Activated naive CD8-positive, alpha-beta T cell treated with anti-CD3 and anti-CD28 coated beads, Interleukin-2, amount 10 ng/mL, durations not matched to agents 7 days and 5 days (primary cell): ENCODE measurements at regions not wholly inside any gene's neighbourhood (a gene's known extent, or its start where the extent isn't known, plus 50 kb on each side); places are given as distances from the start of the nearest gene placed in this dataset.
"Not testable (repeated sequence)": the region's sequence is repeated elsewhere in the genome, so short reads cannot be mapped to it uniquely, and the experiment has no call there.

Experiments
- ATAC-seq: fragments of 150-1000 bp; cut with Tn5 transposase; one replicate; pipeline ENCODE4 v1.10.0; 2021; ENCODE audit warnings: low read depth, moderate library complexity
- POLR2A ChIA-PET: fragments of 350-600 bp; sonication (Branson Sonifier 250); formaldehyde crosslinking; loops from one replicate; lab custom pipeline; 2021; ENCODE audit warnings: antibody characterized with exemption; lab: Charles Lee
- DNase-seq: peaks from one replicate; pipeline ENCODE4 v3.0.0; 2021
- H3K27ac Mint-ChIP-seq: one replicate; pipeline ENCODE4 v1.8.0; 2022; ENCODE audit warnings: mild to moderate bottlenecking, mixed read lengths
- H3K27me3 Mint-ChIP-seq: one replicate; pipeline ENCODE4 v1.8.0; 2022; ENCODE audit warnings: mild to moderate bottlenecking, moderate library complexity, mixed read lengths
- H3K36me3 Mint-ChIP-seq: one replicate; pipeline ENCODE4 v1.8.0; 2021; ENCODE audit warnings: mild to moderate bottlenecking, mixed read lengths
- H3K4me1 Mint-ChIP-seq: one replicate; pipeline ENCODE4 v1.8.0; 2021; ENCODE audit warnings: mixed read lengths
- H3K4me3 Mint-ChIP-seq: one replicate; pipeline ENCODE4 v1.8.0; 2022; ENCODE audit warnings: mild to moderate bottlenecking, moderate library complexity, mixed read lengths
- H3K9me3 Mint-ChIP-seq: one replicate; pipeline ENCODE4 v1.8.0; 2021; ENCODE audit warnings: mixed read lengths

GRCh38 chr5:104345222-104346016 is 782.8 kb upstream of the NUDT12 start:
- POLR2A ChIA-PET: no interaction called here
- no peak overlapping the region for H3K4me3 Mint-ChIP-seq
- no peak for ATAC-seq
- DNase-seq: no peak
- H3K9me3 Mint-ChIP-seq: no peaks in the 10 kb centered on the region
- H3K4me1 Mint-ChIP-seq: no peaks in the 10 kb centered on the region
- no peaks in the 10 kb centered on the region for H3K36me3 Mint-ChIP-seq
- no peak overlapping the region for H3K27ac Mint-ChIP-seq
- no peaks in the 10 kb centered on the region for H3K27me3 Mint-ChIP-seq

- Mint-ChIP-seq H3K27me3 (no peaks in the 10 kb centered on the region), H3K27ac (no peak overlapping the region), H3K9me3 (no peaks in the 10 kb centered on the region), H3K36me3 (no peaks in the 10 kb centered on the region), H3K4me1 (no peaks in the 10 kb centered on the region), H3K4me3 (no peak overlapping the region)
- ATAC-seq (no peak), DNase-seq (no peak)
- POLR2A ChIA-PET: no interaction called here
Observed at GRCh38 chr5:104344809-104345208, 782.2 kb upstream of the NUDT12 start.

- H3K27me3 Mint-ChIP-seq: no peaks in the 10 kb centered on the region
- no peaks in the 10 kb centered on the region for H3K36me3 Mint-ChIP-seq
- H3K9me3 Mint-ChIP-seq: peaks cover 6% of the 10 kb centered on the region
- POLR2A ChIA-PET: no interaction called here
- no peak overlapping the region for H3K27ac Mint-ChIP-seq
- no peak overlapping the region for H3K4me3 Mint-ChIP-seq
- ATAC-seq (no peak), DNase-seq (no peak)
- no peaks in the 10 kb centered on the region for H3K4me1 Mint-ChIP-seq
Observed at GRCh38 chr5:104327801-104328200, 765.2 kb upstream of the NUDT12 start.

- peaks cover 6% of the 10 kb centered on the region for H3K9me3 Mint-ChIP-seq
- no peaks in the 10 kb centered on the region for H3K36me3 Mint-ChIP-seq
- no peak for DNase-seq
- no peak overlapping the region for H3K27ac Mint-ChIP-seq
- ATAC-seq: no peak
- no peak overlapping the region for H3K4me3 Mint-ChIP-seq
- no peaks in the 10 kb centered on the region for H3K27me3 Mint-ChIP-seq
- H3K4me1 Mint-ChIP-seq: no peaks in the 10 kb centered on the region
- POLR2A ChIA-PET: no interaction called here
Observed at GRCh38 chr5:104326966-104327365, 764.4 kb upstream of the NUDT12 start.

GRCh38 chr5:104325356-104325755 is 762.8 kb upstream of the NUDT12 start:
- no peak overlapping the region for H3K4me3 Mint-ChIP-seq
- H3K4me1 Mint-ChIP-seq: no peaks in the 10 kb centered on the region
- no peaks in the 10 kb centered on the region for H3K27me3 Mint-ChIP-seq
- POLR2A ChIA-PET: no interaction called here
- H3K36me3 Mint-ChIP-seq: no peaks in the 10 kb centered on the region
- ATAC-seq (no peak), DNase-seq (no peak)
- H3K9me3 Mint-ChIP-seq: peaks cover 4% of the 10 kb centered on the region
- no peak overlapping the region for H3K27ac Mint-ChIP-seq

- H3K4me1 Mint-ChIP-seq, H3K27me3 Mint-ChIP-seq, H3K36me3 Mint-ChIP-seq, H3K4me3 Mint-ChIP-seq, ATAC-seq, DNase-seq, H3K27ac Mint-ChIP-seq, H3K9me3 Mint-ChIP-seq, POLR2A ChIA-PET: not testable (repeated sequence)
Observed at GRCh38 chr5:104316676-104317075, 754.1 kb upstream of the NUDT12 start.

GRCh38 chr5:104312481-104312880 is 749.9 kb upstream of the NUDT12 start:
- ATAC-seq (no peak), DNase-seq (no peak)
- H3K4me1 Mint-ChIP-seq: no peaks in the 10 kb centered on the region
- POLR2A ChIA-PET: no interaction called here
- H3K36me3 Mint-ChIP-seq: no peaks in the 10 kb centered on the region
- no peak overlapping the region for H3K4me3 Mint-ChIP-seq
- no peak overlapping the region for H3K27ac Mint-ChIP-seq
- H3K27me3 Mint-ChIP-seq: no peaks in the 10 kb centered on the region
- H3K9me3 Mint-ChIP-seq: peaks cover 2% of the 10 kb centered on the region

- ATAC-seq (no peak), DNase-seq (no peak)
- H3K27me3 Mint-ChIP-seq: no peaks in the 10 kb centered on the region
- H3K27ac Mint-ChIP-seq: no peak overlapping the region
- H3K36me3 Mint-ChIP-seq: no peaks in the 10 kb centered on the region
- no peaks in the 10 kb centered on the region for H3K4me1 Mint-ChIP-seq
- POLR2A ChIA-PET: no interaction called here
- no peak overlapping the region for H3K4me3 Mint-ChIP-seq
- no peaks in the 10 kb centered on the region for H3K9me3 Mint-ChIP-seq
Observed at GRCh38 chr5:104305602-104306001, 743.0 kb upstream of the NUDT12 start.

- no peaks in the 10 kb centered on the region for H3K9me3 Mint-ChIP-seq
- no peaks in the 10 kb centered on the region for H3K36me3 Mint-ChIP-seq
- POLR2A ChIA-PET: no interaction called here
- no peak overlapping the region for H3K4me3 Mint-ChIP-seq
- DNase-seq: no peak
- no peak overlapping the region for H3K27ac Mint-ChIP-seq
- no peaks in the 10 kb centered on the region for H3K27me3 Mint-ChIP-seq
- ATAC-seq: no peak
- no peaks in the 10 kb centered on the region for H3K4me1 Mint-ChIP-seq
Observed at GRCh38 chr5:104299998-104300706, 737.6 kb upstream of the NUDT12 start.

GRCh38 chr5:104298518-104298917 is 735.9 kb upstream of the NUDT12 start:
- Mint-ChIP-seq H3K4me1 (no peaks in the 10 kb centered on the region), H3K27ac (no peak overlapping the region), H3K9me3 (no peaks in the 10 kb centered on the region), H3K36me3 (no peaks in the 10 kb centered on the region), H3K27me3 (no peaks in the 10 kb centered on the region), H3K4me3 (no peak overlapping the region)
- POLR2A ChIA-PET: no interaction called here
- ATAC-seq (no peak), DNase-seq (no peak)

- ATAC-seq: no peak
- Mint-ChIP-seq H3K27me3 (no peaks in the 10 kb centered on the region), H3K36me3 (no peaks in the 10 kb centered on the region), H3K27ac (no peak overlapping the region), H3K9me3 (peaks cover under 1% of the 10 kb centered on the region), H3K4me1 (no peaks in the 10 kb centered on the region), H3K4me3 (no peak overlapping the region)
- DNase-seq: no peak
- POLR2A ChIA-PET: no interaction called here
Observed at GRCh38 chr5:104297076-104297475, 734.5 kb upstream of the NUDT12 start.

GRCh38 chr5:104295991-104296390 is 733.4 kb upstream of the NUDT12 start:
- no peaks in the 10 kb centered on the region for H3K4me1 Mint-ChIP-seq
- no peak for DNase-seq
- no peak overlapping the region for H3K27ac Mint-ChIP-seq
- ATAC-seq: no peak
- H3K4me3 Mint-ChIP-seq: no peak overlapping the region
- POLR2A ChIA-PET: no interaction called here
- H3K36me3 Mint-ChIP-seq: no peaks in the 10 kb centered on the region
- peaks cover 4% of the 10 kb centered on the region for H3K9me3 Mint-ChIP-seq
- no peaks in the 10 kb centered on the region for H3K27me3 Mint-ChIP-seq

GRCh38 chr5:104283136-104283535 is 720.5 kb upstream of the NUDT12 start:
- no peaks in the 10 kb centered on the region for H3K27me3 Mint-ChIP-seq
- no peaks in the 10 kb centered on the region for H3K36me3 Mint-ChIP-seq
- DNase-seq (no peak), ATAC-seq (no peak)
- H3K27ac Mint-ChIP-seq: no peak overlapping the region
- POLR2A ChIA-PET: no interaction called here
- no peaks in the 10 kb centered on the region for H3K4me1 Mint-ChIP-seq
- H3K4me3 Mint-ChIP-seq: no peak overlapping the region
- peaks cover 9% of the 10 kb centered on the region for H3K9me3 Mint-ChIP-seq

- no peaks in the 10 kb centered on the region for H3K4me1 Mint-ChIP-seq
- no peaks in the 10 kb centered on the region for H3K9me3 Mint-ChIP-seq
- no peak for DNase-seq
- H3K27ac Mint-ChIP-seq: no peak overlapping the region
- no peaks in the 10 kb centered on the region for H3K27me3 Mint-ChIP-seq
- H3K36me3 Mint-ChIP-seq: no peaks in the 10 kb centered on the region
- POLR2A ChIA-PET: no interaction called here
- H3K4me3 Mint-ChIP-seq: no peak overlapping the region
- no peak for ATAC-seq
Observed at GRCh38 chr5:104273725-104274124, 711.1 kb upstream of the NUDT12 start.
